ENCODE measurements at regions not wholly inside any gene's neighbourhood (a gene's known extent, or its start where the extent isn't known, plus 50 kb on each side); places are given as distances from the start of the nearest gene placed in this dataset.

- CTCF ChIA-PET, result no interaction called here
- peaks cover 7% of the 10 kb centered on the region; the same call in 1 of the 2 replicates for H3K4me1 ChIP-seq (replicated peaks; ENCODE audit: insufficient read depth)
- no peaks in the 10 kb centered on the region for H4K20me1 ChIP-seq (ENCODE audit: insufficient read depth)
- intact Hi-C loops (cut with micrococcal nuclease; ENCODE audit: unreplicated experiment), result no loop called here
- no peak overlapping the region for H3K27ac ChIP-seq
- no peak overlapping the region for H2AFZ ChIP-seq
- H3K36me3 ChIP-seq (ENCODE audit: low read depth), result no peaks in the 10 kb centered on the region
- no peak overlapping the region for H3K4me2 ChIP-seq
- no peak overlapping the region for H3K4me3 ChIP-seq
- no peak for DNase-seq
- POLR2A ChIA-PET (ENCODE audit: unreplicated experiment), result no interaction called here
- H3K9me2 ChIP-seq (ENCODE audit: insufficient read depth), result no peaks in the 10 kb centered on the region
- H3K9me3 ChIP-seq (ENCODE audit: insufficient read depth, low read depth), result peaks cover 6% of the 10 kb centered on the region; the same call in 1 of the 2 replicates
- BruUV-seq (replicated peaks), result no TSS peak
- TF ChIP-seq EZH2 (IDR thresholded peaks at IDR 0.05; ENCODE audit: low read depth), result no peak
- no peak for TF ChIP-seq CTCF (conservative IDR thresholded peaks at IDR 0.05)
- peaks cover 4% of the 10 kb centered on the region; the same call in 1 of the 2 replicates for H3F3A ChIP-seq (ENCODE audit: insufficient read depth, low read depth)
- no peaks in the 10 kb centered on the region for H3K79me2 ChIP-seq (ENCODE audit: low read depth)
- no peaks in the 10 kb centered on the region for H3K27me3 ChIP-seq (ENCODE audit: insufficient read depth, low read depth)
Measured at GRCh38 chr16:85544016-85544415, 69.1 kb upstream of the GSE1 start.

DNA sequence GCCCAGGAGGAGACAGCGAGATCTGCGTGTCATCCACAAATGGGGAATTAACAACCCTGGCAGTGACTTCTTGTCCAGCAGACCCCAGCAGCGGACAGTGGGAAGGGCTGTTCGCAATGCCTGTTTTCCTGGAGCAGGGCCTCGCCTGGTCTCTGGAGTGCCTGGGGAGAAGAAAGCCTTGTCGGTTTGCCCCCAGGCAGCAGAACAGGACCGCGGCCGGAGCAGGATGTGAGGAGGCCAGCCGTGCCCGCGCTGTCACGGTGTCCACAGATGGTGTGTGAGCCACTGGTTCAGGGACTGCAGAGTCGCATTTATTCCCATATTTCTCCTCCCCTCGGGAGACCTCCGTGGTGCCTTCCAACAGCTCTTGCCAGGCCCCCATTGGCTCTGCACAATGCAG, 68.5 kb upstream of the GSE1 start:
- Histone ChIP-seq H3K79me2 (ENCODE audit: low read depth) (no peaks in the 10 kb centered on the region), H3K4me3 (no peak overlapping the region), H3K4me1 (replicated peaks; ENCODE audit: insufficient read depth) (peaks cover 7% of the 10 kb centered on the region; the same call in 1 of the 2 replicates), H2AFZ (no peak overlapping the region), H3K4me2 (no peak overlapping the region), H4K20me1 (ENCODE audit: insufficient read depth) (no peaks in the 10 kb centered on the region), H3K9me3 (ENCODE audit: insufficient read depth, low read depth) (peaks cover 5% of the 10 kb centered on the region; the same call in 1 of the 2 replicates), H3K27ac (no peak overlapping the region), H3K36me3 (ENCODE audit: low read depth) (no peaks in the 10 kb centered on the region), H3F3A (ENCODE audit: insufficient read depth, low read depth) (peaks cover 4% of the 10 kb centered on the region; the same call in 1 of the 2 replicates), H3K27me3 (ENCODE audit: insufficient read depth, low read depth) (no peaks in the 10 kb centered on the region), H3K9me2 (ENCODE audit: insufficient read depth) (no peaks in the 10 kb centered on the region)
- no TSS peak for BruUV-seq (replicated peaks)
- TF ChIP-seq CTCF (conservative IDR thresholded peaks at IDR 0.05) (no peak), EZH2 (IDR thresholded peaks at IDR 0.05; ENCODE audit: low read depth) (no peak)
- POLR2A ChIA-PET (ENCODE audit: unreplicated experiment), result no interaction called here
- intact Hi-C loops (cut with micrococcal nuclease; ENCODE audit: unreplicated experiment), result no loop called here
- DNase-seq, result no peak
- CTCF ChIA-PET, result no interaction called here

DNA sequence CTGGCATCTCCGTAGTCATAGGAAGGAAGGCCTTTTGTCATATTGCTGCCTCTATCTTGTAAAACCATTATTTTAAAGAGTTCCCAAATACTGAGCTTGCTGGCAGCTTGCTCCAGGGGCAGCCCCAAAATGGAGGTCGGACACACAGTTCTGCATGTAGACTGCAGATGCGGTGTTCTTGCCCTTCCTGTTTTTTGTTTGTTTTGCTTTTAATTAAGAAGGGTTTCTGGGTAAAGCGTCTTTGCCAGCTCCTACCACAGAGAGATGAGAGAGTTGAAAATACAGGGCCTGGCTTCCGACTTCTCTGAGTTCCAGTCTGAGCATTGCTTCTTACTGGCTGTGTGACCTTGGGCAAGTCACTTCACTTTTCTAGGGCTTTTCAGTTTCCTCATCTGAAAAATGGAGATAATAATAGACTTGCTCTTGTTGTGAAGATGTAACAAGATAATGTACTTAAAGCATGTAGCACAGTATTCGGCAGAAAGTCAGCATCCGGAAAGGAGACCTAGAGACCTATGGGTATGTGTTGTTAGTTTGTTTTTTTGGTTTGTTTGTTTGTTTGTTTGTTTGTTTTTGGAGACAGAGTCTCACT, 67.8 kb upstream of the GSE1 start:
- intact Hi-C loops (cut with micrococcal nuclease; ENCODE audit: unreplicated experiment), result no loop called here
- Histone ChIP-seq H3K4me1 (replicated peaks; ENCODE audit: insufficient read depth) (peaks cover 7% of the 10 kb centered on the region; the same call in 1 of the 2 replicates), H3K27me3 (ENCODE audit: insufficient read depth, low read depth) (no peaks in the 10 kb centered on the region), H4K20me1 (ENCODE audit: insufficient read depth) (no peaks in the 10 kb centered on the region), H3K27ac (no peak overlapping the region), H3K79me2 (ENCODE audit: low read depth) (no peaks in the 10 kb centered on the region), H2AFZ (no peak overlapping the region), H3F3A (ENCODE audit: insufficient read depth, low read depth) (peaks cover 4% of the 10 kb centered on the region; the same call in 1 of the 2 replicates), H3K4me3 (no peak overlapping the region), H3K36me3 (ENCODE audit: low read depth) (no peaks in the 10 kb centered on the region), H3K4me2 (no peak overlapping the region), H3K9me3 (ENCODE audit: insufficient read depth, low read depth) (no peaks in the 10 kb centered on the region; the same call in 1 of the 2 replicates), H3K9me2 (ENCODE audit: insufficient read depth) (no peaks in the 10 kb centered on the region)
- POLR2A ChIA-PET (ENCODE audit: unreplicated experiment), result interaction anchor here (0.6 kb wide), 1 partner anchor 10 kb away, joined by 5 read pairs; no protein-coding TSS in a partner anchor
- BruUV-seq (replicated peaks), result no TSS peak
- no peak for DNase-seq
- CTCF ChIA-PET, result interaction anchor here (0.6 kb wide), 1 partner anchor 154 kb away, joined by 6 read pairs; no protein-coding TSS in a partner anchor
- TF ChIP-seq EZH2 (IDR thresholded peaks at IDR 0.05; ENCODE audit: low read depth) (no peak), CTCF (conservative IDR thresholded peaks at IDR 0.05) (no peak)

All from PC-9 (cell line).